Left ventricle myocardium superior (tissue), 1 donor: ENCODE measurements at regions not wholly inside any gene's neighbourhood (a gene's known extent, or its start where the extent isn't known, plus 50 kb on each side); places are given as distances from the start of the nearest gene placed in this dataset.
"Not testable (repeated sequence)": the region's sequence is repeated elsewhere in the genome, so short reads cannot be mapped to it uniquely, and the experiment has no call there.

Source experiments
- ATAC-seq: fragments of 200-7000 bp; cut with Tn5 transposase; one replicate; pipeline ENCODE4 v1.9.1; 2020; ENCODE audit warnings: mild to moderate bottlenecking, moderate library complexity
- DNase-seq: peaks from one replicate; pipeline ENCODE4 v3.0.0-alpha.2; 2020
- intact Hi-C: fragments of 100-400 bp; cut with micrococcal nuclease; formaldehyde crosslinking; loops from one replicate; pipeline ENCODE4 v1.11.0; 2022
- donor health status: DM: no; HTN: yes; CAD: no; lungs with severe emphysema.

DNA sequence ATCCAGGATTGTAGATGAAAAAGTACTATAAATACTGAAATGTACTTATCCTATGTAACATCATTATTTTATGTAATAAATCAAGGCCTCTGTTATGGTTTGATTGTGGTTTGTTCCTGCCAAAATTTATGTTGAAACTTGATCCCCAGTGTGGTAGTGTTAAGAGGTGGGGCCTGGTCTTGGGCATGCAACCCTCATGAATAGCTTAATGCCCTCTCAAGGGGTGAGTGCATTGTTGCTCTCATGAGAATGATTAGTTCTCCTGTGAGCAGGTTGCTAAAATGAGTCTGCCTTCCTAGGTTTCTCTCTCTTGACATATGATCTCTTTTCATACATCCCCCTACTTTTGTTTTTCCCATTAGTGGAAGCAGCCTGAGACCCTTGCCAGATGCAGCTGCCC, 915.4 kb downstream of the TSN start:
- DNase-seq (no peak), ATAC-seq (no peak)
- intact Hi-C loops = no loop called here

GRCh38 chr2:122680662-122681061, 925.2 kb downstream of the TSN start:
- intact Hi-C loops = no loop called here
- DNase-seq = no peak
- no peak for ATAC-seq

DNA sequence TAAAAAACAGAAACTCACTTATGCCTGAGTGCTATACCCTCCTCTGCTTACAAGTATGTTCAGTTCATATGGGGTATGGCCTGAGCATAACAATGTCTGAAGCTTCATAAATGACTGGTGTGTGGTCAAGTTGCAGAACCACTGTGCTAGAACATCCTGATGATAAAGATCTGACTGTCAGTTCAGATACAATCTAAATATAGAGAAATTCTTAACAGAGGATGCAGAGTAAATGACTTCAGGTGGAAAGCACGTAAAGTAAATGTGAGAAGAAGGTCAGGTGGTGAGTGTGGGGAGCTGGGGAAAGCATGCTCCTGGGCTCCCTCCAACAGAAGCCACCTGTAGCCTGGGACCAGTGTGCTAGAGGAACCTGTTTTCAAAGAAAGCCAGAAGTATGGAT, 926.2 kb downstream of the TSN start:
- intact Hi-C loops = no loop called here
- ATAC-seq (no peak), DNase-seq (no peak)

DNA sequence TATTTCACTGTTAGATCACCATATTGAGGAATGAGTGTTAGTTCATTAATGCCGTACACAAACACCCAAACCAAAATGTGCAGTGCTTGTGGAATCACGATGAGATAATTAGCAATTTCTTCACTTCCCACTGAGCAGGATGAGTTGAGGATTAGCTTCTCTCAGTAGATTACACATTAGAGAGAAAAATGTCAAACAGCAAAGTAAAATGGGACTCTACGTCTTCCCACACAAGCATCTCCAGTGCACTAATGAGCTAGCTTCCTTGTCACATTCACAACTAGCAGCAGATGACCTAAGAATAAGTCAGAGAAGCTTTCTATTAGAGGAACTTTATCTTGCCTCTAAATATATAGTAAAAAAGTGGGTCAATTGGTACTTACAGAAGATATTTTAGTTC, 926.9 kb downstream of the TSN start:
- no peak for DNase-seq
- ATAC-seq = no peak
- intact Hi-C loops = no loop called here

DNA sequence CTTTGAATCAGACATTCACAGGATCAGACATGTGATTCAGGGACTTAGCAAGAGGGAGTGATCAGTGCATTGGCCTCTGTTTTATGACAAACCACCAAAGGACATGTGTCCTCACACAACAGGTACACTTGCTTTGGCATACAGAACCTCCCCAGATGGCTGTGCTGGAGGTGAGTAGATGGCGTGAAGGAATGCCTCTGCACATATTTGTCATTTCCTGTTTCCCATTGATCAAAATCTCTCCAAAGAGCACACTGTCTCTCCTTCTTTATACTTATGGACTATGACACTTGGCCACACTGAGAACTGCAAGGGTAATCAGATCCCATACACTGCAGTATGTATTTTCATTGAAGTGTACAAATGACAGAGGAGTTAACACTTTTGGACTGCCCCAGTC, 927.6 kb downstream of the TSN start:
- DNase-seq (no peak), ATAC-seq (no peak)
- intact Hi-C loops = no loop called here

DNA sequence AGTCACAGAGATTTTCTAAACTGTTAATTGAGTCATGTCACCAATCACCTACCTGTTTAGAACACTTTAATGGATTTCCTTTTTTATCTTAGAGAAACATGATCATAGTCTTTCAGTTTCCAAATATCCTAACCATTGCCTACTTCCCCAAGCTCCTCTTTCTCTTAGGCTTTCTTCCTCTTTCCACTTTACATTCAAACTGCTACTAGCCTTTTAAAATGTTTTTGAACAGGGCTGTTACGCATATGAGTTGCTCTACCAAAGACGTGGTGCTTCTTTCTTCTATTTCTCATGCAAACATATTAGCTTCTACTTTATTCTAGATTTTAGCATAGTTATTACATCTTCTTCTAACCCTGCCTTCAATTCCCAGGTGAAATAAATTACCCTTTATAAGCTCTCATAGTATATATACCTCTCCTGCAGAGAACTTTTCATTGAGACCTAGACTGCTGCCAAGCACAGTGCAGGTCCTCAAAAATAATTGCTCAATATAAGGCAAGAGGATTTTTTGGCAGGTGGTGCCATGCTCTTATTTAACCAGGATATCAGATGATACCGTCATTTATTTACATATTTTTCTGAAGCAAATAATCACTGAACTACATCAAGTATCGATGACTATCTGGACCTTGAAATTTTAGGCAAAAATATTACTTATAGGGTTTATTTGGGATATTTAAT, 937.1 kb downstream of the TSN start:
- intact Hi-C loops = no loop called here
- DNase-seq (no peak), ATAC-seq (no peak)

DNA sequence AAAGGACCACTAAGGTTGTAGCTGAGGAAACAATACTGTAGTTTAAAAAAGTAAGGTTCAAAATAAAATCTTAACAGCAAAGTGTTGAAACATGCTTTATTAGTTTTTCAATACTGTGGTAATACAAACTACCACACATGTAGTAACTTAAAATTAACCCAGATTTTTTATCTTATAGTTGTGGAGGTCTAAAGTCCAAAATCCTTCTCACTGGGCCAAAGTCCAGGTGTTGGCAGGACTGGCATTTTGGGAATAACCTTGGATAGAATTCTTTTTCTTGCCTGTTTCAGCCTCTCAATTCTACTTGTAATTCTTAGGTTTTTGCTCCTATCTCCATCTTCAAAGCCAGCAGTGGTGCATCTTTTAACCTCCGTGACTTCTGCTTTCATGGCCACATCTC, 942.0 kb downstream of the TSN start:
- no peak for ATAC-seq

DNA sequence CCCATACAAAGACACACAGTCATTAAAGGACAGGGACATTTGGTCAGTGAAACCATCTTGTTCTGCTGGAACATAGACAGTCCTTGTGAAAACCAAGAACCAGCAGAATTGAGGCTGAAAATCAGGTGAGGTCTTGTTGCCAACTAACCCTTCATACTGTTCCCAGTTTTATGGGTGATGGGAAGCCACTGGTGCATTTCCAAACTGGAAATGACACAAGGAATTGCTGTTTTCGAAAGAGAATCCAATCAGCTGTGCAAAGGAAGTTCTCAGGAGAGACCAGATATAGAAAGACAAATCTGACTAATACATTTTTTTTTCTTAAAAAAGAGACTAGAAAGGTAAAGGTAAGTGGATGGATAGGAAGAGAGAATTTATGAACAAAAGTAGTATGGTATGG, 948.2 kb downstream of the TSN start:
- ATAC-seq (no peak), DNase-seq (no peak)
- intact Hi-C loops = no loop called here

More for the DNA sequence above, 942.0 kb downstream of the TSN start:
- no peak for DNase-seq
- intact Hi-C loops = no loop called here

DNA sequence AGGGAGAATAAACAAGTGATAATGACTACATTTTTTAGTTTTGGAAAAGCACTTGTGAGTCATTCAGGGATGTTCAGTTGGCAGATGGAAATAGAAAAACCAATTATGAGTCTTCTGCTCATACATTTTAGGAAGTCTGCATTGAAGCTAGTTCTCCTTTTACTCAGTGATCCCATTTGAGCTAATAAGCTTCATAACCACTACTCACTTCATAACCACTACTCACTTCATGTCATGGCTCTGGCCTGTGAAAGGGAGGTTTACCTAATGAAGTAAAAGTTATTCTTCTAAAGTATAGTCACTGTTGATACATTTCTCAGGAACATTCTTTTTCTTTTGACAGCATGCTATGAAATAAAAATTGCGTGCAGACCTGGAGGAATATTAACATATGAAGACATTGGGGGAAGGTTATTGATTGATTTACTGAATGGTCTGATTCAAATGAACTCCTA, 948.7 kb downstream of the TSN start:
- ATAC-seq = no peak
- intact Hi-C loops = no loop called here
- DNase-seq = no peak

DNA sequence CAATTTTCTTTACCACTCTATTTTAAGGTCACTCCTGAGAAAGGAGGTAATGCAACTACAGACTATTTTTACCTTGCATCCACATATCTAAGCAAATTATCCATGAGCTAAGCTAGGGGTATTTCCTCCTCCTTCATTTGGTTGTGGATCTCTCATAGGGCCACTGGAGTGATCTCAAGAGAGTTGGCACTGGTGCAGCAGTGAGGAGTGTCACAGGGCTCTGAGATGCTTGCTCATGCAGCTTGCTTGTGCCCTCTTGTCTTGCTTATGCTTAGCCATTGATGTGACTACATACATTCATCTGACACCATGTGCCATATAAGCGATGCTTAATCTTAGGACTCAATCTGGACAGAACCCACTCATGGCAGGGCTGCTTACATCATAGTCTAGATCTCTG, 950.3 kb downstream of the TSN start:
- DNase-seq = no peak
- intact Hi-C loops = no loop called here
- ATAC-seq = no peak

DNA sequence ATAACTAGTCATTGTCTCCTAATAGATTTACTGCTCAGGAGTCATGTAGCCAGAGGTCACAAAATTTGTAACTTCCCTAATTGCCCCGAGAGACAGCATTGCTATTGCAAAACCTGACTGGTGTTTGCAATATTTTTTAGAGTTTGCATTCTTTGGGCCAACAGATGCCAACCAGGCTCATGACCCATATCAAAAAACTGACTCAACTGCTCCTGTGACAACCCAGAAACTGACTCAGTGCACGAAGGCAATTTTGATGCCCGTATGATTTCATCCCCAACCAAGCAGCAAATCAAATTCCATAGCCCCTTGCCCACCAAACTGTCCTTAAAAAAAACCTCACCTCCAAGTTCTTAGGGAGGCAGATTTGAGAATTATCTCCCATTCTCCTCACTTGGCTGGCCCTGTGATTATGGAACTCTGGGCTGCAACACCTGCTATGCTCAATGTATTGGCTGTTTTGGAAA, 951.3 kb downstream of the TSN start:
- ATAC-seq (no peak), DNase-seq (no peak)
- intact Hi-C loops = no loop called here

DNA sequence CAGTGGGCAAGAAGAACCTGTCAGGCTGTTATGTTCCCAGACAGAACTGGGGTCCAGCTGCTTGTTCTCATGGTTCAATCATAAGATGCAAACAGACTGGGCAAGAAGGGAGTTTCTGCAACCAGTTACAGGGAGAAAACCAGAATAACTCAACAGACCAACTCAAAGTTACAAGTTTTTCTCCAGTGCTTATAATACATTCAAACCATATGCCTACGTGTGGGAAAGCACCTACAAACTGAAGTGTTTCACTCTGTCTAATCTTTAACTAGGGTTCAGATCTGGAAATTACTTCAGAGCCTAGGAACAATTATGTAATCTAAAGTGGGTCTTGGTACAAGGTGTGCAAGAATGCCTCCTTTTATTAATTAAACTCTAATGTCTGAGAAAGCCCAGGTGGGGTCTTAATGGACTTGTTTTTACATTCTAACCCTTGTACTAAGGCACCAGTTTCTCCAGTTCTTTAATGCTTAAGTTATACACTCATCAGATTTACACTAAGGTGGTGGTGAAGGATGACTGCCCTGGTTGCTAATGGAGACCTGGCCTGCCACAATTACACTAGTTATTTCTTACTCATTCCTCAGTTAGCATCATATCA, 951.9 kb downstream of the TSN start:
- DNase-seq = no peak
- intact Hi-C loops = no loop called here
- no peak for ATAC-seq

- intact Hi-C loops = no loop called here
- no peak for DNase-seq
- ATAC-seq = no peak
These were observed 954.6 kb downstream of the TSN start for GRCh38 chr2:122710049-122710448.

GRCh38 chr2:122713800-122714199, 958.3 kb downstream of the TSN start:
- no peak for ATAC-seq
- no peak for DNase-seq
- intact Hi-C loops = no loop called here

DNA sequence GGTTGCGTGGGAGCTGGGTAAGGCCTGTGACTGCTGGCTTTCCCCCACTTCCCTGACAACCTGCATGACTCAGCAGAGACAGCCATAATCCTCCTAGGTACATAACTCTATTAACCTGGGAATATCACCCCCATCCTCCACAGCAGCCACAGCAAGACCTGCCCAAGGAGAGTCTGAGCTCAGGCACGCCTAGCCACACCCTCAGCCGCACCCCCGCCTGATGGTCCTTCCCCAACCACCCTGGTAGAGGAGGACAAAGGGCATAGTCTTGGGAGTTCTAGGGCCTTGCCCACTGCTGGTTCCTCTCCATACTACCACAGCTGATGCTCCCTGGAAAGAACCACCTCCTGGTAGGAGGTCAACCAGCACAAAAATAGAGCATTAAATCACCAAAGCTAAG, 965.4 kb downstream of the TSN start:
- DNase-seq, intact Hi-C loops, ATAC-seq: not testable (repeated sequence)

DNA sequence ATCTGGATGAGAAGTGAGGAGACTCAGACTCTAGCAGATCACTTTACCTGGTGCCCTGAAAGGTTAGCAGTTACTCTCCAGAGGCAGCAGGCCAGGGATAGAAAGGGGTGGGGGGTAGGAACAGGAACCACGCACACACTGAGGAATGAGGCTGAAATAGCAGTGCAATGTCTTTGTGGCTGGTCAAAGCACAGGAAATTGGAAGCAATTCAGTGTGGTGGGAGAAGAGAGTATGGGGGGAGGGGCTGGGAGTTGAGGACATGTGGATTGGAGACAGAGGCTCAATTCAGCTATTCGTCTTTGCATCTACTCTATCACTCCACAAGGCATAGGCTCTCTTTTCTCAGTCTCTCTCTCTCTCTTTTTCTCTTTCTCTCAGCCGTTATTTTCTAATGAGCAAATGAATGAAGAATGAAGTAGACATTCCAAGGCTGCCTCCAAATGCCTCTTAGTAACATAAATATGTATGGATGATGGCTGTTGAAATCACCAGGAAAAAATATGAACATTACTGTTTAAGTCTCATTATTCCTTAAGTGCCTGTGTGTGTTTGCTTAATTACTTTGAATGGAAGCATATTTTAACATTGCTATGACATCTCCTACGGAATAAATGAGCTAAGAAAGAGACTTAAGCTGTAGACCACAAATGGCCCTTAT, 979.4 kb downstream of the TSN start:
- intact Hi-C loops = no loop called here
- DNase-seq (no peak), ATAC-seq (no peak)

- intact Hi-C loops = no loop called here
- DNase-seq (no peak), ATAC-seq (no peak)
These were observed 980.8 kb downstream of the TSN start for GRCh38 chr2:122736279-122736678.

GRCh38 chr2:122737429-122738077, 982.1 kb downstream of the TSN start:
- ATAC-seq = no peak
- no peak for DNase-seq
- intact Hi-C loops = no loop called here

GRCh38 chr2:122739732-122740593, 984.5 kb downstream of the TSN start:
- ATAC-seq = no peak
- DNase-seq = no peak
- intact Hi-C loops = no loop called here
